Spleen (tissue), 11 donors: ENCODE measurements at regions not wholly inside any gene's neighbourhood (a gene's known extent, or its start where the extent isn't known, plus 50 kb on each side); places are given as distances from the start of the nearest gene placed in this dataset.

Source experiments
- DNase-seq: peaks from one replicate; pipeline ENCODE4 v3.0.0-alpha.2; 2020
- H3K27ac ChIP-seq, 8 donors: fragments of 200-600 bp; sonication (generic) in 7 of 8; 1 replicate in 4 of 8; 2 replicates in 4 of 8; pipeline versions ENCODE4 v1.5.0 to v1.8.0; 2016 to 2021; ENCODE audit warnings: inconsistent platforms in 4 of 8, mild to moderate bottlenecking in 4 of 8, moderate library complexity in 1 of 8
- H3K27me3 ChIP-seq, 7 donors: fragments of 200-600 bp; sonication (generic) in 6 of 7; replicated peaks in 1 of 7; 1 replicate in 4 of 7; 2 replicates in 3 of 7; pipeline versions ENCODE4 v1.5.0 to v1.8.0; 2016 to 2021; ENCODE audit warnings: inconsistent platforms in 3 of 7, mild to moderate bottlenecking in 1 of 7
- H3K36me3 ChIP-seq, 6 donors: fragments of 200-600 bp; sonication (generic) in 5 of 6; 1 replicate in 4 of 6; 2 replicates in 2 of 6; pipeline versions ENCODE4 v1.5.0 to v1.8.0; 2016 to 2021; ENCODE audit warnings: inconsistent platforms in 2 of 6
- H3K4me1 ChIP-seq, 6 donors: fragments of 200-600 bp; sonication (generic) in 5 of 6; 1 replicate in 3 of 6; 2 replicates in 3 of 6; pipeline versions ENCODE4 v1.5.0 to v1.8.0; 2016 to 2021; ENCODE audit warnings: inconsistent platforms in 3 of 6
- H3K4me3 ChIP-seq, 8 donors: fragments of 200-600 bp; sonication (generic) in 7 of 8; 1 replicate in 4 of 8; 2 replicates in 4 of 8; pipeline versions ENCODE4 v1.5.0 to v1.8.0; 2016 to 2021; ENCODE audit warnings: inconsistent platforms in 4 of 8, mild to moderate bottlenecking in 4 of 8, moderate library complexity in 2 of 8
- H3K9me3 ChIP-seq, 8 donors: fragments of 200-600 bp; sonication (generic) in 7 of 8; 1 replicate in 4 of 8; 2 replicates in 4 of 8; pipeline versions ENCODE4 v1.5.0 to v1.8.0; 2016 to 2021; ENCODE audit warnings: inconsistent platforms in 4 of 8
- CTCF ChIP-seq, 11 experiments: fragments of 200-600 bp in 7 of 11; fragments of 450-650 bp in 4 of 11; sonication (generic) in 4 of 11; IDR thresholded peaks in 8 of 11; conservative IDR thresholded peaks in 3 of 11; 1 replicate in 7 of 11; 2 replicates in 4 of 11; pipeline versions ENCODE4 v1.4.0 to v1.8.0; 2016 to 2021; ENCODE audit warnings: antibody characterized with exemption in 11 of 11, inconsistent platforms in 4 of 11, mild to moderate bottlenecking in 1 of 11
- POLR2A ChIP-seq, 3 donors: fragments of 450-650 bp; IDR thresholded peaks; one replicate each; pipeline ENCODE4 v1.5.1; 2017; ENCODE audit warnings: antibody characterized with exemption in 3 of 3, mild to moderate bottlenecking in 1 of 3
- POLR2AphosphoS5 ChIP-seq, 3 donors: sonication (generic); formaldehyde crosslinking; IDR thresholded peaks; one replicate each; pipeline ENCODE4 v1.5.1; 2017; ENCODE audit warnings: antibody characterized with exemption in 3 of 3
- WGBS, 5 donors: extraction: QIAGEN DNeasy Blood & Tissue Kit in 3 of 5; methylation state at CpG; one replicate each; pipeline versions ENCODE4 v1.1.5 to v1.1.7; 2013 to 2018; 5-methylcytosine and 5-hydroxymethylcytosine counted together
- intact Hi-C: fragments of 100-400 bp; cut with DNase I; formaldehyde crosslinking; loops from one replicate; pipeline ENCODE4 v1.15.0; 2023; ENCODE audit warnings: low total_unique reads
- donor health status: healthy with polysubstance abuse.
- donor health status: DM: no; HTN: no; CAD: no; lungs with moderate emphysema.
- donor health status: DM: no; HTN: no; CAD: no.
- donor health status: Bipolar disorder and iron deficiency.
- donor health status: healthy.
- donor health status: DM: no; HTN: no; CAD: no.
- donor health status: DM: yes; HTN: yes; CAD: no.

DNA sequence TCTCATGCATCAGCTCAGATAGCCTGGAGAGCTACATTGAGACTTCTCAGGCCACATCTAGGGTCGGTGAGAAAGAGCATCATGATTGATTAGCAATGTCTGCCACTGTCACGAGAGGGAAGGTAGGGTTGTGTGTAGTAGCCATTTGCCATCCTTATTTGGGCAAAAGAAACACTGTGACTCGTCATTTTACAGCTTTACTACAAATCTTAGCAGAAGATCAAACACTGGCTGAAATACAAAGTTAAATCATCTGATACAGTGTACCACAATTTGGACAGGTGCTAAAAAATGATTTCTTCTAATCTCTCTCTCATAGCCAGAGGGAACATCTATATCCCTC is 334.3 kb downstream of the CBLN1 start:
- DNase-seq, result no peak
- Histone ChIP-seq H3K36me3 (no peaks in the 10 kb centered on the region), H3K27ac (no peak overlapping the region), H3K4me1 (no peaks in the 10 kb centered on the region), H3K27me3 (no peaks in the 10 kb centered on the region), H3K4me3 (no peak overlapping the region), H3K9me3 (peaks cover 0 to 9% (median 0%) of the 10 kb centered on the region in 8 donors)
- intact Hi-C loops, result no loop called here
- TF ChIP-seq POLR2AphosphoS5 (IDR thresholded peaks at IDR 0.05) (no peak), CTCF (IDR thresholded peaks at IDR 0.05 in 8 of 11, conservative IDR thresholded peaks at IDR 0.05 in 3 of 11) (no peak), POLR2A (IDR thresholded peaks at IDR 0.05) (no peak)
- WGBS, 5 donors, result 25 to 41% (median 37%) methylated on average over 3 of the region's 3 CpGs

GRCh38 chr16:48946686-48947370 is 334.8 kb downstream of the CBLN1 start:
- TF ChIP-seq POLR2AphosphoS5 (IDR thresholded peaks at IDR 0.05) (no peak), POLR2A (IDR thresholded peaks at IDR 0.05) (no peak), CTCF (IDR thresholded peaks at IDR 0.05 in 8 of 11, conservative IDR thresholded peaks at IDR 0.05 in 3 of 11) (no peak)
- H3K36me3 ChIP-seq, result no peaks in the 10 kb centered on the region
- no peak overlapping the region for H3K4me3 ChIP-seq
- WGBS, 5 donors, result 44 to 50% (median 49%) methylated on average over 6 of the region's 6 CpGs
- peaks cover 0 to 9% (median 0%) of the 10 kb centered on the region in 8 donors for H3K9me3 ChIP-seq
- DNase-seq, result no peak
- H3K27me3 ChIP-seq, result no peaks in the 10 kb centered on the region
- intact Hi-C loops, result no loop called here
- no peak overlapping the region for H3K27ac ChIP-seq
- no peaks in the 10 kb centered on the region for H3K4me1 ChIP-seq

- no peak overlapping the region for H3K4me3 ChIP-seq
- no peak for TF ChIP-seq POLR2AphosphoS5 (IDR thresholded peaks at IDR 0.05)
- no peak for TF ChIP-seq CTCF (IDR thresholded peaks at IDR 0.05 in 8 of 11, conservative IDR thresholded peaks at IDR 0.05 in 3 of 11)
- no peak for TF ChIP-seq POLR2A (IDR thresholded peaks at IDR 0.05)
- no peaks in the 10 kb centered on the region for H3K36me3 ChIP-seq
- no peak overlapping the region for H3K27ac ChIP-seq
- intact Hi-C loops, result no loop called here
- peak; percentile 62 for DNase-seq
- H3K27me3 ChIP-seq, result no peaks in the 10 kb centered on the region
- WGBS, 5 donors, result 63 to 70% (median 66%) methylated on average over 3 of the region's 3 CpGs
- no peaks in the 10 kb centered on the region for H3K9me3 ChIP-seq
- H3K4me1 ChIP-seq, result no peaks in the 10 kb centered on the region
These were observed 333.0 kb upstream of the N4BP1 start for GRCh38 chr16:48942996-48943395.

DNA sequence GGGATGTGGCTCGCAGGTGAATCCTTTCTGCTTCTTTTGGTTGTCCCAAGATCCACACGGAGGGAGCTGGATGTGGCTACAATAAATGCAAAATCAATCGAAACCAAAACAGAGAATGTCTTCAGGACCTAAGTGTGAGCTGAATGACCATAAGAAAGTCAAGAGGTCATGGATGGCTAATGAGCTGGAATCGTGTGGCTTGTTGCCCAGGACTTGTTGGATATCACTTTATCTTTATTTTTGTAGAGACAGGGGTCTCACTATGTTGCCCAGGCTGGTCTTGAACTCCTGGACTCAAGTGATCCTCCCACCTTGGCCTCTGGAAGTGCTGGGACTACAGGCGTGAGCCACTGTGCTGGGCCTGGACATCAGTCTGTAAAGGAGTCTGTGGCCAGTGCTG is 326.8 kb upstream of the N4BP1 start:
- no peak overlapping the region for H3K27ac ChIP-seq
- TF ChIP-seq CTCF (IDR thresholded peaks at IDR 0.05 in 8 of 11, conservative IDR thresholded peaks at IDR 0.05 in 3 of 11) (no peak), POLR2AphosphoS5 (IDR thresholded peaks at IDR 0.05) (no peak), POLR2A (IDR thresholded peaks at IDR 0.05) (no peak)
- H3K9me3 ChIP-seq, result peaks cover 0 to 10% (median 0%) of the 10 kb centered on the region in 8 donors
- DNase-seq, result peak; percentile 47
- no peaks in the 10 kb centered on the region for H3K36me3 ChIP-seq
- no peaks in the 10 kb centered on the region for H3K4me1 ChIP-seq
- H3K4me3 ChIP-seq, result no peak overlapping the region
- H3K27me3 ChIP-seq, result no peaks in the 10 kb centered on the region
- intact Hi-C loops, result no loop called here
- 75 to 96% (median 85%) methylated on average over 5 of the region's 5 CpGs for WGBS, 5 donors
